NCI-H187 (cell line): ENCODE measurements at regions not wholly inside any gene's neighbourhood (a gene's known extent, or its start where the extent isn't known, plus 50 kb on each side); places are given as distances from the start of the nearest gene placed in this dataset.
"Not testable (repeated sequence)": the region's sequence is repeated elsewhere in the genome, so short reads cannot be mapped to it uniquely, and the experiment has no call there.

ENCODE experiments used
- DNase-seq, 2 experiments: peaks; one replicate each; lab custom pipeline; 2025; lab: John Stamatoyannopoulos, UW

- no peak for DNase-seq
Measured at GRCh38 chr10:65033957-65034356, 1512.8 kb downstream of the REEP3 start.

GRCh38 chr10:65040796-65041195 is 1519.6 kb downstream of the REEP3 start:
- DNase-seq = no peak

- DNase-seq = no peak
Measured at GRCh38 chr10:65041307-65041706, 1520.1 kb downstream of the REEP3 start.

GRCh38 chr10:65042496-65042895 is 1521.3 kb downstream of the REEP3 start:
- no peak for DNase-seq

GRCh38 chr10:65046831-65047230 is 1525.6 kb downstream of the REEP3 start:
- no peak for DNase-seq

- DNase-seq = not testable (repeated sequence)
Measured at GRCh38 chr10:65052111-65052510, 1530.9 kb downstream of the REEP3 start.

GRCh38 chr10:65053397-65053796 is 1532.2 kb downstream of the REEP3 start:
- DNase-seq = not testable (repeated sequence)

- not testable (repeated sequence) for DNase-seq
Measured at GRCh38 chr10:65053831-65054351, 1532.7 kb downstream of the REEP3 start.

- DNase-seq = not testable (repeated sequence)
Measured at GRCh38 chr10:65054701-65055100, 1533.5 kb downstream of the REEP3 start.

GRCh38 chr10:65065278-65065677 is 1544.1 kb downstream of the REEP3 start:
- DNase-seq = no peak

GRCh38 chr10:65083222-65083621 is 1562.0 kb downstream of the REEP3 start:
- no peak for DNase-seq

- no peak for DNase-seq
Measured at GRCh38 chr10:65090991-65091390, 1569.8 kb downstream of the REEP3 start.

- no peak for DNase-seq
Measured at GRCh38 chr10:65100146-65100545, 1578.9 kb downstream of the REEP3 start.

- DNase-seq = not testable (repeated sequence)
Measured at GRCh38 chr10:65100881-65101280, 1579.7 kb downstream of the REEP3 start.

GRCh38 chr10:65110009-65110408 is 1588.8 kb downstream of the REEP3 start:
- DNase-seq = no peak

GRCh38 chr10:65111059-65111458 is 1589.9 kb downstream of the REEP3 start:
- not testable (repeated sequence) for DNase-seq

GRCh38 chr10:65112573-65112972 is 1591.4 kb downstream of the REEP3 start:
- DNase-seq = no peak

GRCh38 chr10:65123120-65123519 is 1601.9 kb downstream of the REEP3 start:
- no peak for DNase-seq

GRCh38 chr10:65125212-65125611 is 1604.0 kb downstream of the REEP3 start:
- no peak for DNase-seq

- DNase-seq = no peak
Measured at GRCh38 chr10:65126288-65126687, 1605.1 kb downstream of the REEP3 start.

- DNase-seq = no peak
Measured at GRCh38 chr10:65128277-65128676, 1607.1 kb downstream of the REEP3 start.

GRCh38 chr10:65130162-65130758 is 1609.1 kb downstream of the REEP3 start:
- no peak for DNase-seq

- DNase-seq = no peak
Measured at GRCh38 chr10:65133652-65134051, 1612.5 kb downstream of the REEP3 start.

GRCh38 chr10:65135508-65135907 is 1614.3 kb downstream of the REEP3 start:
- no peak for DNase-seq
